ENCODE measurements at regions not wholly inside any gene's neighbourhood (a gene's known extent, or its start where the extent isn't known, plus 50 kb on each side); places are given as distances from the start of the nearest gene placed in this dataset.

- no peak for DNase-seq (ENCODE audit: low read depth)
Measured at GRCh38 chr2:225137971-225138370, 95.7 kb upstream of the DOCK10 start.

GRCh38 chr2:225136552-225136951 is 94.3 kb upstream of the DOCK10 start:
- no peak for DNase-seq (ENCODE audit: low read depth)

- no peak for DNase-seq (ENCODE audit: low read depth)
Measured at GRCh38 chr2:225131898-225132297, 89.6 kb upstream of the DOCK10 start.

- DNase-seq (ENCODE audit: low read depth) = no peak
Measured at GRCh38 chr2:225130093-225130492, 87.8 kb upstream of the DOCK10 start.

GRCh38 chr2:225124311-225125017 is 82.2 kb upstream of the DOCK10 start:
- DNase-seq (ENCODE audit: low read depth) = no peak

- no peak for DNase-seq (ENCODE audit: low read depth)
Measured at GRCh38 chr2:225122583-225123486, 80.6 kb upstream of the DOCK10 start.

GRCh38 chr2:225122007-225122406 is 79.7 kb upstream of the DOCK10 start:
- no peak for DNase-seq (ENCODE audit: low read depth)

GRCh38 chr2:225120186-225120585 is 77.9 kb upstream of the DOCK10 start:
- DNase-seq (ENCODE audit: low read depth) = no peak

- DNase-seq (ENCODE audit: low read depth) = no peak
Measured at GRCh38 chr2:225117051-225117716, 74.9 kb upstream of the DOCK10 start.

GRCh38 chr2:225114786-225115323 is 72.6 kb upstream of the DOCK10 start:
- no peak for DNase-seq (ENCODE audit: low read depth)

GRCh38 chr2:225113371-225114015 is 71.2 kb upstream of the DOCK10 start:
- no peak for DNase-seq (ENCODE audit: low read depth)

- DNase-seq (ENCODE audit: low read depth) = no peak
Measured at GRCh38 chr2:225112362-225113126, 70.3 kb upstream of the DOCK10 start.

GRCh38 chr2:225108805-225109204 is 66.5 kb upstream of the DOCK10 start:
- DNase-seq (ENCODE audit: low read depth) = no peak

- no peak for DNase-seq (ENCODE audit: low read depth)
Measured at GRCh38 chr2:225104971-225105370, 62.7 kb upstream of the DOCK10 start.

GRCh38 chr2:225104321-225104720 is 62.1 kb upstream of the DOCK10 start:
- DNase-seq (ENCODE audit: low read depth) = no peak

GRCh38 chr2:225103737-225104141 is 61.5 kb upstream of the DOCK10 start:
- DNase-seq (ENCODE audit: low read depth) = no peak

GRCh38 chr2:225100856-225101294 is 58.6 kb upstream of the DOCK10 start:
- DNase-seq (ENCODE audit: low read depth) = no peak

GRCh38 chr2:225100269-225100668 is 58.0 kb upstream of the DOCK10 start:
- DNase-seq (ENCODE audit: low read depth) = no peak

GRCh38 chr2:225097035-225097434 is 54.8 kb upstream of the DOCK10 start:
- no peak for DNase-seq (ENCODE audit: low read depth)

Measured in activated T-cell treated with anti-CD3 and anti-CD28 coated beads for 24 hours (primary cell).